ENCODE measurements at regions not wholly inside any gene's neighbourhood (a gene's known extent, or its start where the extent isn't known, plus 50 kb on each side); places are given as distances from the start of the nearest gene placed in this dataset.

- Histone ChIP-seq H3K27ac (ENCODE audit: low read depth, low read length) (no peak overlapping the region), H3K79me2 (ENCODE audit: insufficient read depth, low read length) (no peaks in the 10 kb centered on the region), H3K27me3 (ENCODE audit: insufficient read depth, low read length) (no peaks in the 10 kb centered on the region), H4K20me1 (ENCODE audit: insufficient read depth) (no peaks in the 10 kb centered on the region), H3K4me2 (ENCODE audit: low read length) (no peak overlapping the region), H3K9me3 (ENCODE audit: control insufficient read depth in 1 of 2, insufficient read depth in 1 of 2, low read depth in 1 of 2, low read length in 2 of 2) (no peaks in the 10 kb centered on the region), H3K4me1 (ENCODE audit: control insufficient read depth in 1 of 2, insufficient read depth in 2 of 2, low read length in 2 of 2) (no peaks in the 10 kb centered on the region), H3K36me3 (ENCODE audit: control insufficient read depth in 1 of 2, insufficient read depth in 2 of 2, low read length in 2 of 2) (no peaks in the 10 kb centered on the region), H3K9me2 (ENCODE audit: insufficient read depth) (no peaks in the 10 kb centered on the region), H3K9ac (ENCODE audit: low read length) (no peak overlapping the region), H2AFZ (ENCODE audit: low read depth, low read length, poor library complexity, severe bottlenecking) (no peak overlapping the region), H3K4me3 (replicated peaks in 1 of 2; ENCODE audit: low read depth in 1 of 2, low read length in 2 of 2) (no peak overlapping the region)
- ATAC-seq (no peak), DNase-seq (ENCODE audit: low read depth, low spot score) (no peak)
- no TSS peak for BruUV-seq (replicated peaks)
- ChIA-PET RAD21 (ENCODE audit: low non-redundant PET in 1 of 2, low total read pairs in 2 of 2, uncharacterized antibody in 2 of 2, unreplicated experiment in 2 of 2) (no interaction called here), CTCF (no interaction called here), POLR2A (no interaction called here)
- TF ChIP-seq CTCF (IDR thresholded peaks at IDR 0.05 in 2 of 3, conservative IDR thresholded peaks at IDR 0.05 in 1 of 3; ENCODE audit: borderline replicate concordance in 1 of 3, insufficient read depth in 1 of 3, low read depth in 2 of 3, low read length in 2 of 3) = no peak
- no peak for TF ChIP-seq MAX (IDR thresholded peaks at IDR 0.05)
- no peak for TF ChIP-seq TCF7L2 (IDR thresholded peaks at IDR 0.05; ENCODE audit: borderline replicate concordance, extremely low read depth, insufficient read depth, insufficient read length)
- no peak for TF ChIP-seq EZH2 (IDR thresholded peaks at IDR 0.05)
- no peak for TF ChIP-seq YY1 (IDR thresholded peaks at IDR 0.05; ENCODE audit: extremely low read depth, insufficient replicate concordance, low read depth, low read length)
- no peak for TF ChIP-seq ZNF274 (IDR thresholded peaks at IDR 0.05; ENCODE audit: low read depth, low read length)
- no peak for TF ChIP-seq RAD21 (IDR thresholded peaks at IDR 0.05; ENCODE audit: low read depth)
- TF ChIP-seq CBX3 (IDR thresholded peaks at IDR 0.05; ENCODE audit: low read depth) = no peak
- TF ChIP-seq SIN3A (IDR thresholded peaks at IDR 0.05; ENCODE audit: low read depth) = no peak
- no peak for TF ChIP-seq FOSL1 (IDR thresholded peaks at IDR 0.05; ENCODE audit: low read depth)
- TF ChIP-seq SRF (IDR thresholded peaks at IDR 0.05; ENCODE audit: low read depth) = no peak
- TF ChIP-seq ATF3 (IDR thresholded peaks at IDR 0.05) = no peak
- no peak for TF ChIP-seq POLR2A (IDR thresholded peaks at IDR 0.05; ENCODE audit: borderline replicate concordance, extremely low read depth, insufficient read depth, insufficient read length)
- TF ChIP-seq SP1 (IDR thresholded peaks at IDR 0.05; ENCODE audit: low read depth) = no peak
- no peak for TF ChIP-seq ZFX (IDR thresholded peaks at IDR 0.05)
- TF ChIP-seq JUND (IDR thresholded peaks at IDR 0.05) = no peak
- TF ChIP-seq CEBPB (IDR thresholded peaks at IDR 0.05; ENCODE audit: low read depth) = no peak
- no peak for TF ChIP-seq REST (IDR thresholded peaks at IDR 0.05; ENCODE audit: low read depth)
- TF ChIP-seq POLR2AphosphoS5 (IDR thresholded peaks at IDR 0.05; ENCODE audit: low read depth, low read length) = no peak
- intact Hi-C loops (cut with micrococcal nuclease) = no loop called here
Measured at GRCh38 chr5:2254406-2254805, 371.7 kb upstream of the IRX4 start.

Data from HCT116 (cell line).